ENCODE measurements at regions not wholly inside any gene's neighbourhood (a gene's known extent, or its start where the extent isn't known, plus 50 kb on each side); places are given as distances from the start of the nearest gene placed in this dataset.

GRCh38 chr6:158910484-158911440 is 89.2 kb downstream of the RSPH3 start:
- H2BK120ac ChIP-seq (replicated peaks; ENCODE audit: low read depth, low read length), result peak overlapping the region; percentile 6
- H3K27ac ChIP-seq (ENCODE audit: low read depth, low read length), result peak overlapping the region; percentile 74
- H4K20me1 ChIP-seq (replicated peaks in 1 of 2; ENCODE audit: control insufficient read depth in 1 of 2, insufficient read depth in 2 of 2, low read length in 2 of 2), result no peaks in the 10 kb centered on the region
- H3K79me2 ChIP-seq (ENCODE audit: control insufficient read depth in 1 of 2, insufficient read depth in 2 of 2, low read length in 2 of 2), result no peaks in the 10 kb centered on the region
- H3K79me1 ChIP-seq (ENCODE audit: low read depth, low read length), result no peaks in the 10 kb centered on the region
- no peak overlapping the region; the same call in 1 of the 2 replicates for H3K18ac ChIP-seq (ENCODE audit: extremely low read depth, low read length)
- peak overlapping the region; percentile 15; the same call in 1 of the 2 replicates for H2BK20ac ChIP-seq (ENCODE audit: low read length)
- peak overlapping the region in 1 of 4 experiments; percentile 33; a peak in 2 of 7 replicates for H3K9ac ChIP-seq (replicated peaks in 1 of 4; ENCODE audit: extremely low read depth in 1 of 4, low read depth in 3 of 4, low read length in 3 of 4)
- H3K23me2 ChIP-seq (ENCODE audit: low read depth, low read length), result no peaks in the 10 kb centered on the region
- peaks cover 3 to 28% (median 11%) of the 10 kb centered on the region in 4 experiments for H3K4me1 ChIP-seq (replicated peaks in 1 of 4; ENCODE audit: control insufficient read depth in 3 of 4, insufficient read depth in 4 of 4, low read length in 3 of 4)
- peak overlapping the region in 2 of 4 experiments; percentile 8 to 41; a peak in 4 of 8 replicates for H3K4me3 ChIP-seq (ENCODE audit: extremely low read depth in 1 of 4, insufficient read depth in 2 of 4, low read depth in 3 of 4, low read length in 4 of 4)
- H4K91ac ChIP-seq (replicated peaks; ENCODE audit: insufficient read length, low read length), result no peak overlapping the region
- peak overlapping the region; percentile 82 for H2BK5ac ChIP-seq (ENCODE audit: low read depth, low read length)
- H2BK15ac ChIP-seq (ENCODE audit: low read length), result no peak overlapping the region
- ChIA-PET POLR2A (ENCODE audit: partially characterized antibody) (interaction anchor here (0.6 to 3.4 kb wide), 10 partner anchors 11 to 181 kb away, joined by 3 to 12 read pairs (median 4); no protein-coding TSS in a partner anchor), CTCF (ENCODE audit: partially characterized antibody) (interaction anchor here (0.8 to 2.2 kb wide), 6 partner anchors 11 to 149 kb away, joined by 3 to 10 read pairs (median 3); no protein-coding TSS in a partner anchor)
- no peak overlapping the region; the same call in 1 of the 2 replicates for H2BK12ac ChIP-seq (ENCODE audit: low read depth, low read length)
- peak in 1 of 2 experiments; percentile 82 for DNase-seq (ENCODE audit: low read depth in 1 of 2, low spot score in 2 of 2)
- H3K56ac ChIP-seq (replicated peaks; ENCODE audit: insufficient read length, low read depth, low read length), result no peak overlapping the region
- WGBS, 2 experiments (ENCODE audit: extremely low coverage in 1 of 2, insufficient coverage in 1 of 2, insufficient read length in 1 of 2, insufficient replicate concordance in 2 of 2, low coverage in 1 of 2, low lambda C conversion rate in 2 of 2, missing lambda C conversion rate in 1 of 2), result 15% methylated on average over 12 of the region's 12 CpGs; no CpG with 5 or more reads in 1 of the 2 experiments
- peak overlapping the region; percentile 21 to 63; a peak in 3 of 4 replicates for H3K4me2 ChIP-seq (ENCODE audit: insufficient read depth in 1 of 2, low read depth in 2 of 2, low read length in 2 of 2)
- H4K8ac ChIP-seq (ENCODE audit: extremely low read depth, insufficient read depth, low read length), result no peak overlapping the region
- H3K14ac ChIP-seq (ENCODE audit: insufficient read length), result no peak overlapping the region
- peaks cover 4 to 10% of the 10 kb centered on the region in 2 experiments for H3K9me3 ChIP-seq (ENCODE audit: insufficient read depth in 2 of 2, low read depth in 1 of 2, low read length in 1 of 2)
- no peaks in the 10 kb centered on the region for H3K27me3 ChIP-seq (replicated peaks in 1 of 4; ENCODE audit: control insufficient read depth in 3 of 4, extremely low read depth in 1 of 4, insufficient read depth in 3 of 4, low read length in 3 of 4)
- peak overlapping the region; percentile 92 for H4K5ac ChIP-seq (ENCODE audit: insufficient read length, low read depth, low read length)
- no peaks in the 10 kb centered on the region; a peak in 2 of 8 replicates for H3K36me3 ChIP-seq (ENCODE audit: control insufficient read depth in 2 of 4, insufficient read depth in 4 of 4, low read length in 3 of 4)
- H2AK5ac ChIP-seq (ENCODE audit: low read depth, low read length), result no peak overlapping the region
- no peak overlapping the region for H2AFZ ChIP-seq (ENCODE audit: low read length)
- FAIRE-seq, result peak; percentile 92
- no peak overlapping the region for H3K23ac ChIP-seq (ENCODE audit: insufficient read length)
- H3K4ac ChIP-seq (replicated peaks; ENCODE audit: insufficient read length, low read depth, low read length), result no peak overlapping the region
- TF ChIP-seq USF2 (IDR thresholded peaks at IDR 0.05; ENCODE audit: low read length), result no peak
- peak; percentile 50; the same call in 1 of the 2 replicates for TF ChIP-seq YY1 (IDR thresholded peaks at IDR 0.05; ENCODE audit: low read depth, low read length)
- TF ChIP-seq CBX8 (IDR thresholded peaks at IDR 0.05; ENCODE audit: borderline replicate concordance, low read depth, low read length), result no peak
- TF ChIP-seq RBBP5 (IDR thresholded peaks at IDR 0.05; ENCODE audit: borderline replicate concordance, low read depth, low read length), result peak; percentile 74

Measured in H1 (cell line).